Upper lobe of left lung (tissue), 6 donors: ENCODE measurements at regions not wholly inside any gene's neighbourhood (a gene's known extent, or its start where the extent isn't known, plus 50 kb on each side); places are given as distances from the start of the nearest gene placed in this dataset.

Source experiments
- ATAC-seq, 2 donors: fragments of 200-7000 bp; cut with Tn5 transposase; one replicate each; pipeline ENCODE4 v1.9.1; 2022; ENCODE audit warnings: mild to moderate bottlenecking in 2 of 2, moderate library complexity in 2 of 2; ENCODE audit not compliant: low FRiP score in 2 of 2
- DNase-seq, 2 donors: peaks; one replicate each; pipeline ENCODE4 v3.0.0-alpha.2; 2019 to 2020
- H3K27ac ChIP-seq, 4 donors: fragments of 200-600 bp; sonication (generic); one replicate each; pipeline ENCODE4 v1.5.1; 2016 to 2019
- H3K27me3 ChIP-seq, 4 donors: fragments of 200-600 bp; sonication (generic); one replicate each; pipeline ENCODE4 v1.5.1; 2017 to 2019
- H3K36me3 ChIP-seq, 4 donors: fragments of 200-600 bp; sonication (generic); one replicate each; pipeline ENCODE4 v1.5.1; 2016 to 2019
- H3K4me1 ChIP-seq, 4 donors: fragments of 200-600 bp; sonication (generic); one replicate each; pipeline ENCODE4 v1.5.1; 2018 to 2019
- H3K4me3 ChIP-seq, 4 donors: fragments of 200-600 bp; sonication (generic); one replicate each; pipeline ENCODE4 v1.5.1; 2017 to 2019; ENCODE audit warnings: mild to moderate bottlenecking in 2 of 4, moderate library complexity in 1 of 4
- H3K9me3 ChIP-seq, 4 donors: fragments of 200-600 bp; sonication (generic); one replicate each; pipeline ENCODE4 v1.5.1; 2018 to 2019
- CTCF ChIP-seq, 6 experiments: fragments of 450-650 bp in 4 of 6; fragments of 200-600 bp in 2 of 6; sonication (generic) in 2 of 6; IDR thresholded peaks; one replicate each; pipeline ENCODE4 v1.5.1; 2016 to 2019; ENCODE audit warnings: antibody characterized with exemption in 6 of 6
- EP300 ChIP-seq, 4 donors: sonication (generic); formaldehyde crosslinking; IDR thresholded peaks; one replicate each; pipeline ENCODE4 v1.5.1; 2017; ENCODE audit warnings: antibody characterized with exemption in 4 of 4, control low read depth in 2 of 4
- POLR2A ChIP-seq, 4 donors: fragments of 450-650 bp; IDR thresholded peaks; one replicate each; pipeline ENCODE4 v1.5.1; 2016 to 2017; ENCODE audit warnings: antibody characterized with exemption in 4 of 4, mild to moderate bottlenecking in 2 of 4
- POLR2AphosphoS5 ChIP-seq, 2 donors: sonication (generic); formaldehyde crosslinking; IDR thresholded peaks; one replicate each; pipeline ENCODE4 v1.5.1; 2017; ENCODE audit warnings: antibody characterized with exemption in 2 of 2
- WGBS, 2 donors: methylation state at CpG; one replicate each; pipeline ENCODE4 v1.1.5; 2017 to 2018; 5-methylcytosine and 5-hydroxymethylcytosine counted together
- donor health status: DM: no; HTN: no; CAD: no; lungs with moderate emphysema.
- donor health status: DM: no; HTN: yes; CAD: no; lungs with severe emphysema.

- DNase-seq, result no peak
- no peaks in the 10 kb centered on the region for H3K4me1 ChIP-seq
- TF ChIP-seq EP300 (IDR thresholded peaks at IDR 0.05), result no peak
- TF ChIP-seq POLR2AphosphoS5 (IDR thresholded peaks at IDR 0.05), result no peak
- TF ChIP-seq POLR2A (IDR thresholded peaks at IDR 0.05), result no peak
- no peak for TF ChIP-seq CTCF (IDR thresholded peaks at IDR 0.05)
- peaks cover 0 to 4% (median 0%) of the 10 kb centered on the region in 4 donors for H3K27me3 ChIP-seq
- no peaks in the 10 kb centered on the region for H3K36me3 ChIP-seq
- no peak for ATAC-seq
- H3K27ac ChIP-seq, result no peak overlapping the region
- H3K4me3 ChIP-seq, result no peak overlapping the region
- 81 to 88% methylated on average over 4 of the region's 4 CpGs for WGBS, 2 donors
- no peaks in the 10 kb centered on the region for H3K9me3 ChIP-seq
Observed at GRCh38 chr9:121584421-121584820, 67.0 kb upstream of the DAB2IP start.

GRCh38 chr9:121587863-121588262 lies 63.6 kb upstream of the DAB2IP start:
- ATAC-seq, result no peak
- Histone ChIP-seq H3K36me3 (no peaks in the 10 kb centered on the region), H3K27ac (no peak overlapping the region), H3K9me3 (no peaks in the 10 kb centered on the region), H3K4me3 (no peak overlapping the region), H3K27me3 (peaks cover 0 to 4% (median 0%) of the 10 kb centered on the region in 4 donors), H3K4me1 (no peaks in the 10 kb centered on the region)
- no peak for DNase-seq
- TF ChIP-seq POLR2AphosphoS5 (IDR thresholded peaks at IDR 0.05) (no peak), POLR2A (IDR thresholded peaks at IDR 0.05) (no peak), EP300 (IDR thresholded peaks at IDR 0.05) (no peak), CTCF (IDR thresholded peaks at IDR 0.05) (no peak)
- WGBS, 2 donors, result 87 to 89% methylated on average over 4 of the region's 4 CpGs

GRCh38 chr9:121589986-121590385 lies 61.4 kb upstream of the DAB2IP start:
- Histone ChIP-seq H3K4me1 (no peaks in the 10 kb centered on the region), H3K27me3 (peaks cover 0 to 4% (median 0%) of the 10 kb centered on the region in 4 donors), H3K36me3 (no peaks in the 10 kb centered on the region), H3K9me3 (no peaks in the 10 kb centered on the region), H3K27ac (no peak overlapping the region), H3K4me3 (no peak overlapping the region)
- ATAC-seq (no peak), DNase-seq (no peak)
- TF ChIP-seq POLR2A (IDR thresholded peaks at IDR 0.05), result no peak
- TF ChIP-seq CTCF (IDR thresholded peaks at IDR 0.05), result no peak
- 92 to 95% methylated on average over 5 of the region's 5 CpGs for WGBS, 2 donors

- WGBS, 2 donors, result 83 to 88% methylated on average over 2 of the region's 2 CpGs
- Histone ChIP-seq H3K36me3 (no peaks in the 10 kb centered on the region), H3K27ac (no peak overlapping the region), H3K27me3 (peaks cover 0 to 4% (median 0%) of the 10 kb centered on the region in 4 donors), H3K4me1 (no peaks in the 10 kb centered on the region), H3K9me3 (peaks cover 0 to 3% (median under 1%) of the 10 kb centered on the region in 4 donors), H3K4me3 (no peak overlapping the region)
- ATAC-seq (no peak), DNase-seq (no peak)
- TF ChIP-seq POLR2A (IDR thresholded peaks at IDR 0.05) (no peak), EP300 (IDR thresholded peaks at IDR 0.05) (no peak), CTCF (IDR thresholded peaks at IDR 0.05) (no peak), POLR2AphosphoS5 (IDR thresholded peaks at IDR 0.05) (no peak)
Observed at GRCh38 chr9:121592265-121592664, 59.2 kb upstream of the DAB2IP start.

GRCh38 chr9:121593066-121593465 lies 58.4 kb upstream of the DAB2IP start:
- ATAC-seq (no peak), DNase-seq (no peak)
- Histone ChIP-seq H3K9me3 (peaks cover 0 to 4% (median 1%) of the 10 kb centered on the region in 4 donors), H3K36me3 (no peaks in the 10 kb centered on the region), H3K4me1 (no peaks in the 10 kb centered on the region), H3K4me3 (no peak overlapping the region), H3K27ac (no peak overlapping the region), H3K27me3 (peaks cover 0 to 4% (median 0%) of the 10 kb centered on the region in 4 donors)
- no peak for TF ChIP-seq POLR2A (IDR thresholded peaks at IDR 0.05)
- TF ChIP-seq POLR2AphosphoS5 (IDR thresholded peaks at IDR 0.05), result no peak
- 88 to 92% methylated on average over 7 of the region's 7 CpGs for WGBS, 2 donors
